A673 (cell line): ENCODE measurements at regions not wholly inside any gene's neighbourhood (a gene's known extent, or its start where the extent isn't known, plus 50 kb on each side); places are given as distances from the start of the nearest gene placed in this dataset.

ENCODE experiments used
- EZH2 ChIP-seq: fragments of 200-600 bp; sonication (generic); IDR thresholded peaks from 2 replicates; pipeline ENCODE4 v1.6.1; 2017; ENCODE audit warnings: borderline replicate concordance, low read depth, mild to moderate bottlenecking, mixed read lengths, antibody characterized with exemption, low read length; ENCODE audit not compliant: poor library complexity, severe bottlenecking
- TF ChIP-seq, protein P1 (sequence below): fragments of 300-800, 200-600 bp; sonication (generic); conservative IDR thresholded peaks from 2 replicates; pipeline ENCODE4 v1.5.1; 2017; ENCODE audit warnings: low read depth, mild to moderate bottlenecking, antibody characterized with exemption, low read length, moderate library complexity, mixed read lengths

DNA sequence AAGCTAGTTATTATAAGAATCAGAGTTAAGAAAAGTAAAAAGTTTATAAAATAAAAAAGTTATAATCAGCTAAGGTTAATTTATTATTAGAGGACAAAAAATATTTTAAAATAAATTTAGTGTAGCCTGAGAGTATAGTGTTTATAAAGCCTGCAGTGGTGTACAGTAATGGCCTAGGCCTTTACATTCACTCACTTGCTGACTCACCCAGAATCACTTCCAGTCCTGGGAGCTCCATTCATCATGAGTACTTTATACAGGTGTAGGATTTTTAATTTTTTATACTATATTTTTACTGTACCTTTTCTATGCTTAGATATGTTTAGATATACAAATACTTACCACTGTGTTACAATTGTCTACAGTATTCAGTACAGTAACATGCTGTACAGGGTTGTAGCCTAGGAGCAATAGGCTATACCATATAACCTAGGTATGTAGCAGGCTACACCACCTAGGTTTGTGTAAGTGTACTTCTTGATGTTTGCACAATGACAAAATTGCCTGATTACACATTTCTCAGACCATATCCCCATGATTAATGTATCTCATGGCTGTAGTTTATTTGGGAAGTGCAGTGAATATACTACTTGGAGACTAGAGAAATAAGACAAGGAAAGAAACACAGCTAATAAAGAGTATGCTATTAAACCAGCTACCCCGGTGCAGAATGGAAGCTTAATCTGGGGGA is 101.9 kb upstream of the GALNT15 start:
- TF ChIP-seq, protein P1, sequence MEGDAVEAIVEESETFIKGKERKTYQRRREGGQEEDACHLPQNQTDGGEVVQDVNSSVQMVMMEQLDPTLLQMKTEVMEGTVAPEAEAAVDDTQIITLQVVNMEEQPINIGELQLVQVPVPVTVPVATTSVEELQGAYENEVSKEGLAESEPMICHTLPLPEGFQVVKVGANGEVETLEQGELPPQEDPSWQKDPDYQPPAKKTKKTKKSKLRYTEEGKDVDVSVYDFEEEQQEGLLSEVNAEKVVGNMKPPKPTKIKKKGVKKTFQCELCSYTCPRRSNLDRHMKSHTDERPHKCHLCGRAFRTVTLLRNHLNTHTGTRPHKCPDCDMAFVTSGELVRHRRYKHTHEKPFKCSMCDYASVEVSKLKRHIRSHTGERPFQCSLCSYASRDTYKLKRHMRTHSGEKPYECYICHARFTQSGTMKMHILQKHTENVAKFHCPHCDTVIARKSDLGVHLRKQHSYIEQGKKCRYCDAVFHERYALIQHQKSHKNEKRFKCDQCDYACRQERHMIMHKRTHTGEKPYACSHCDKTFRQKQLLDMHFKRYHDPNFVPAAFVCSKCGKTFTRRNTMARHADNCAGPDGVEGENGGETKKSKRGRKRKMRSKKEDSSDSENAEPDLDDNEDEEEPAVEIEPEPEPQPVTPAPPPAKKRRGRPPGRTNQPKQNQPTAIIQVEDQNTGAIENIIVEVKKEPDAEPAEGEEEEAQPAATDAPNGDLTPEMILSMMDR = no peak
- no peak for TF ChIP-seq EZH2
